NCI-H345 treated with DMSO at 0.1 percent for 48 hours (cell line): ENCODE measurements at regions not wholly inside any gene's neighbourhood (a gene's known extent, or its start where the extent isn't known, plus 50 kb on each side); places are given as distances from the start of the nearest gene placed in this dataset.

Experiments
- DNase-seq: peaks from one replicate; lab custom pipeline; 2025; ENCODE audit not compliant: unreplicated experiment; lab: John Stamatoyannopoulos, UW

DNA sequence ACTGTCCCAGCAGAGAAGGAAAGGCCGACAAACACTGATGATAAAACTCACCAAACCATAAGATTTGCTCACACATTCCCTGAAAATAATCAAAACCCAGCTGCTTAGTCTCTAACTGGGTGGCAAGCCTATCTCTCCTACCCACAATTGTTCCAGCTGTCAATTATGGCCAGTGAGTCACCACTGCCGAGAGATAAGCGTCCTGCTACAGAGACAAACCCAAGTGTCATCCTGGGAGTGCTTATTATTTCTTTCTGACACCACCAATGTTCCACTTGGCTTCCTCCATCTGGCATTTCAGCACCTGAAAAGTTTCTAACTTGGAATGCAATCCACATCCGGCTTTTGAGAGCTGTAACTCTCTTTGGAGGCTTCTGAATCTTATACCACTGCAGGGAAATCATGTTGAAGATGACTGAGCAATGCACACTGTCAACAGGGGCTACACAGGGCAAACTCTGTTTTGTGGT, 51.5 kb upstream of the VAV3 start:
- DNase-seq = no peak
